ENCODE measurements at regions not wholly inside any gene's neighbourhood (a gene's known extent, or its start where the extent isn't known, plus 50 kb on each side); places are given as distances from the start of the nearest gene placed in this dataset.

GRCh38 chr10:78726171-78726570 is 342.6 kb upstream of the ZMIZ1 start:
- no peak overlapping the region for H3K4me3 ChIP-seq (replicated peaks; ENCODE audit: low read depth, low read length)
- TF ChIP-seq CTCF (IDR thresholded peaks at IDR 0.05; ENCODE audit: low read depth, low read length, missing control alignments) = no peak
- DNase-seq (ENCODE audit: extremely low read depth, low read depth) = no peak

GRCh38 chr10:78727251-78727650 is 341.5 kb upstream of the ZMIZ1 start:
- no peak overlapping the region for H3K4me3 ChIP-seq (replicated peaks; ENCODE audit: low read depth, low read length)
- no peak for DNase-seq (ENCODE audit: extremely low read depth, low read depth)
- no peak for TF ChIP-seq CTCF (IDR thresholded peaks at IDR 0.05; ENCODE audit: low read depth, low read length, missing control alignments)

- H3K4me3 ChIP-seq (replicated peaks; ENCODE audit: low read depth, low read length) = no peak overlapping the region
- DNase-seq (ENCODE audit: extremely low read depth, low read depth) = no peak
- no peak for TF ChIP-seq CTCF (IDR thresholded peaks at IDR 0.05; ENCODE audit: low read depth, low read length, missing control alignments)
Measured at GRCh38 chr10:78727728-78728127, 341.0 kb upstream of the ZMIZ1 start.

- TF ChIP-seq CTCF (IDR thresholded peaks at IDR 0.05; ENCODE audit: low read depth, low read length, missing control alignments) = no peak
- H3K4me3 ChIP-seq (replicated peaks; ENCODE audit: low read depth, low read length) = no peak overlapping the region
Measured at GRCh38 chr10:78728176-78728575, 340.6 kb upstream of the ZMIZ1 start.

GRCh38 chr10:78729366-78729765 is 339.4 kb upstream of the ZMIZ1 start:
- TF ChIP-seq CTCF (IDR thresholded peaks at IDR 0.05; ENCODE audit: low read depth, low read length, missing control alignments) = no peak
- no peak for DNase-seq (ENCODE audit: extremely low read depth, low read depth)
- H3K4me3 ChIP-seq (replicated peaks; ENCODE audit: low read depth, low read length) = no peak overlapping the region

More at GRCh38 chr10:78728176-78728575, 340.6 kb upstream of the ZMIZ1 start:
- DNase-seq (ENCODE audit: extremely low read depth, low read depth) = no peak

- no peak for TF ChIP-seq CTCF (IDR thresholded peaks at IDR 0.05; ENCODE audit: low read depth, low read length, missing control alignments)
- no peak overlapping the region for H3K4me3 ChIP-seq (replicated peaks; ENCODE audit: low read depth, low read length)
- no peak for DNase-seq (ENCODE audit: extremely low read depth, low read depth)
Measured at GRCh38 chr10:78729800-78730199, 339.0 kb upstream of the ZMIZ1 start.

- no peak for DNase-seq (ENCODE audit: extremely low read depth, low read depth)
- no peak for TF ChIP-seq CTCF (IDR thresholded peaks at IDR 0.05; ENCODE audit: low read depth, low read length, missing control alignments)
- no peak overlapping the region for H3K4me3 ChIP-seq (replicated peaks; ENCODE audit: low read depth, low read length)
Measured at GRCh38 chr10:78730754-78731153, 338.0 kb upstream of the ZMIZ1 start.
